NCI-H1105 (cell line): ENCODE measurements at regions not wholly inside any gene's neighbourhood (a gene's known extent, or its start where the extent isn't known, plus 50 kb on each side); places are given as distances from the start of the nearest gene placed in this dataset.

ENCODE experiments used
- DNase-seq: peaks from one replicate; lab custom pipeline; 2025; lab: John Stamatoyannopoulos, UW

- DNase-seq = no peak
These were observed 870.5 kb upstream of the CXADR start for GRCh38 chr21:16642353-16642752.

- DNase-seq = no peak
These were observed 868.2 kb upstream of the CXADR start for GRCh38 chr21:16644685-16645084.

- no peak for DNase-seq
These were observed 862.0 kb upstream of the CXADR start for GRCh38 chr21:16650714-16651366.

GRCh38 chr21:16651956-16652355 is 860.9 kb upstream of the CXADR start:
- no peak for DNase-seq

- no peak for DNase-seq
These were observed 849.4 kb upstream of the CXADR start for GRCh38 chr21:16663436-16663835.

GRCh38 chr21:16667395-16667794 is 845.4 kb upstream of the CXADR start:
- no peak for DNase-seq

GRCh38 chr21:16674949-16675348 is 837.9 kb upstream of the CXADR start:
- DNase-seq = no peak

GRCh38 chr21:16676391-16676790 is 836.5 kb upstream of the CXADR start:
- no peak for DNase-seq

GRCh38 chr21:16678429-16679160 is 834.2 kb upstream of the CXADR start:
- DNase-seq = peak; percentile 84

GRCh38 chr21:16695074-16695473 is 817.8 kb upstream of the CXADR start:
- DNase-seq = no peak

- DNase-seq = no peak
These were observed 805.6 kb upstream of the CXADR start for GRCh38 chr21:16707274-16707673.

- no peak for DNase-seq
These were observed 804.6 kb upstream of the CXADR start for GRCh38 chr21:16708101-16708835.

- DNase-seq = no peak
These were observed 802.8 kb upstream of the CXADR start for GRCh38 chr21:16709866-16710550.

- no peak for DNase-seq
These were observed 801.1 kb upstream of the CXADR start for GRCh38 chr21:16711757-16712156.

GRCh38 chr21:16713331-16714117 is 799.3 kb upstream of the CXADR start:
- DNase-seq = no peak

- DNase-seq = no peak
These were observed 772.3 kb upstream of the CXADR start for GRCh38 chr21:16740511-16740910.

GRCh38 chr21:16741141-16741665 is 771.6 kb upstream of the CXADR start:
- DNase-seq = no peak

GRCh38 chr21:16742131-16742641 is 770.7 kb upstream of the CXADR start:
- no peak for DNase-seq

- DNase-seq = no peak
These were observed 770.1 kb upstream of the CXADR start for GRCh38 chr21:16742741-16743140.

- no peak for DNase-seq
These were observed 769.5 kb upstream of the CXADR start for GRCh38 chr21:16743317-16743716.

- DNase-seq = no peak
These were observed 761.9 kb upstream of the CXADR start for GRCh38 chr21:16750926-16751325.
